ENCODE measurements at regions not wholly inside any gene's neighbourhood (a gene's known extent, or its start where the extent isn't known, plus 50 kb on each side); places are given as distances from the start of the nearest gene placed in this dataset.
A peak's percentile ranks its signal among the peaks of the same experiment; 100 is the strongest.
"Not testable (repeated sequence)": the region's sequence is repeated elsewhere in the genome, so short reads cannot be mapped to it uniquely, and the experiment has no call there.

GRCh38 chr5:74461251-74461650, 179.3 kb downstream of the ENC1 start:
- DNase-seq (ENCODE audit: low spot score): no peak

DNA sequence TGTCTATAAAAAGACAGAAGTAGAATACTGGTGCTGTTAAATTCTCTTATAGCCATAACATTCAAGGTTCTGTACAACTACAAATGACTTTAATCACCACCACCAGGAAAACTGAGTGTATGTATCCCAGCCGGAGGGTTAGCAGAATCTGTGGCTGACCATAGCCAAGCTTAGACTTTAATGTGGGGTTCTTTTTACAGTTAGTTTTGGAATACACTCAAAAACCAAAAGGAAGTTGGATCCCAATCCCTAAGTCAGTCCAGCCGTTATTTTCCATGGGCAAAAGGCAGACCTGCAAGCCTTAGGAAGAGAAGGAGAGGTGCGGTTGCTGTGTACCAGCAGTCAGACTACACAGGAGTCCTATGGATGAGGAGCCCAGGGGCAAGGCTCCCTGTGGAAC, 179.8 kb downstream of the ENC1 start:
- DNase-seq (ENCODE audit: low spot score): no peak

DNA sequence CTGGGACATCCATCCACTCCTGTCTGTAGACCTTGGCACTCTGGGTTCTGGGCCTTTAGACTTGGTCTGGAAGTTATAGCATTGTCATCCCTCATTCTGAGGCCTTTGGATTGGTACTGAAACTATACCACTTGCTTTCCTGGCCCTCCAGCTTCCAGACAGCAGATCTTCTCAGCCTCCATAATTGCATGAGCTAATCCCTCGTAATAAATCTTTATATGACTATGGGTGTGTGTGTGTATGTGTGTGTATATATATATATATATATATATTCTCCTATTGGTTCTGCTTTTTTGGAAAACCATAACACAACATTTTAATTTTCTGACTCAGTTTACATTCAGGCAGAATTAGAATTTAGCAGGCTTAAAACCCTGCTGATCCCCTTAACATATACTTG, 180.5 kb downstream of the ENC1 start:
- no peak for DNase-seq (ENCODE audit: low spot score)

DNA sequence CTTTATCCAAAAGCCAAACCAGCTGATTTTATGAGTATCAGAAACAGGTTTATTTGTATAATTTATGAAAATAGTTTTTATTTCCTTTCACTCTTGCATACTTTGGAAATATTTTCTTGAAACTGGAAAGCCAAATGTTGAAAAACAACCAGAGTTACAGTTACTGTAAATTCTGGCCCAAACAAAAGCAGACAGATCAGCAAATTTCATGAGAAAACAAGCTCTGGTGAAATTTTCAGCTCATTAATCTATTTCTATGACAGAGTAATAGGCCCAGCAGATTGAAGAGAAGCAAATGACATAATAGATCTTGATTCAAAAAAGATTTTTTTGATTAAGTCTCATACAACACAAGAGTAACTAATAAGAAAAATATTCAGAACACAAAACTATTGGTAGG, 182.7 kb downstream of the ENC1 start:
- no peak for DNase-seq (ENCODE audit: low spot score)

GRCh38 chr5:74454263-74455030, 186.1 kb downstream of the ENC1 start:
- no peak for DNase-seq (ENCODE audit: low spot score)

DNA sequence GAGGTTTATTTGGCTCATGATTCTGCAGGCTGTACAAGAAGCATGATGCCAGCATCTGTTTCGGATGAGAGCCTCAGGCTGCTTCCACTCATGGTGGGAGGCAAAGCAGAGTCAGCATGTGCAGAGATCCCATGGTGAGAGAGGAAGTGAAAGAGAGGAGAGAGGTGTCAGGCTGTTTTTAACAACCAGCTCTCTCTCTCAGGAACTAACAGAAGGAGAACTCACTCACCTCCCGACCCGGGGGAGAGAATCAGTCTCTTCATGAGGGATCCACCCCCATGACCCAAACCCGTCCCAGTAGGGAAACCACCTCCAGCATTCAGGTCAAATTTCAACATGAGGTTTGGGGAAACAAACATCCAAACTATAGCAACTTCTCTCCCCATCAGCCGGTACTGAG, 187.7 kb downstream of the ENC1 start:
- no peak for DNase-seq (ENCODE audit: low spot score)

DNA sequence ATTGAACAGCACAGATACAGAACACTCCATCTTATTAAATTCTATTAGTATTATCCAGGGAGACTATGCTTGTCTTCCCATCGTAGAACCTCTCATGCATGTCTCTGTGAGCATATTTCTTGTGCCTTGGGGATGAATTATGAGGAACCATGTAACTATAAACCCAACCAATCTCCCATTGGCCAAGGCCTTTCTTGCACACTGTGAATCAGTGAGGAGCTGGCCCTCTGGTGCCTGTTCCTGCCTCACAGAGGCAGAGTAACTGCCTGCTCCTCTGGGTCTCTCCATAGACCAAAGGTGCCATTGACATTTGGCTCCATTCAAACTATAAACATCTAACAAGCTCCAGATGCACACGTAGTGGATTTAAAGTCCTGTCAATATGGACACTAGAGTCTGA, 190.4 kb downstream of the ENC1 start:
- DNase-seq (ENCODE audit: low spot score): no peak

DNA sequence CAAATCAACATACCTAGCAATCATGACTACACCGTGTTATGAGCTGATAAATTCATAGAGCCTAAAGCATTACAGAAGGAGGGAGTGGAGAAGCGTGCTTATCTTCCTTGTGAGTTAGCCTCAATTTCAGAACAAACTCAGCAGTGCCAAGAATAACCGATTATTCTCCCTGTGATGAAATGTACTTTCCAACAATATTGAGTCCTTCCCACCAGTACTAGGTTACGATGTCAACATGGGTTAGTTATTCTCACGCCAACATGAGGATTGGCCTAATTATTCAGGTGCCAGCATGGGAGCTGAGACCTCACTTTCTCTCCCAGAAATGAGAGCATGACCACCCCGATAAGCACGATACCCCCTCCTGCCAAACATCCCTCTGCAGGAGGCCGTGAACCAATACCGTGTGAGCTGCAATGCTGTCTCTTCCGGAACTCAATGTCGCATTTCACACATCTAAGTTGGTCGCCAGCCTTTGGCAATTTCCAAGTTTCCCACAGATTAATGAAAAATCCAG, 193.7 kb downstream of the ENC1 start:
- no peak for DNase-seq (ENCODE audit: low spot score)

DNA sequence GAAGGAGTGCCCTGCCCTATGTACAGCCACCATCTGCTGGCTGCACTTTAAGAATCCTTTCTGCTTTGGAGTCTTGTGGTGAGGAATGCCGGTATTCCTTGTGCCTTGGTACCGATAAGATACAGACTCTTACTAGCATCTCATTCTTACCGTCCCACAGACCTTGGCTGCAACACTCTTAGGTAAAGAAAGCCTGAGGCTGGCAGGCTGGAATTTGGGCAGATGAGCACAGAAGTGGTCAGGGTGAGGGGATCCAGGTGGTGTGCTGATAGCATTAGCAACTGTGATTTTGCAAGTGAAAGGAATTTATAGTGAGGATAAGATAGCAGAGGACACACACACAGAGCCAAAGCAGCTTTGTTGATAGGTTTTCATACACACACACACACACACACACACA, 198.1 kb downstream of the ENC1 start:
- DNase-seq (ENCODE audit: low spot score): no peak

- DNase-seq (ENCODE audit: low spot score): no peak
These were observed 198.9 kb downstream of the ENC1 start for GRCh38 chr5:74441616-74442015.

DNA sequence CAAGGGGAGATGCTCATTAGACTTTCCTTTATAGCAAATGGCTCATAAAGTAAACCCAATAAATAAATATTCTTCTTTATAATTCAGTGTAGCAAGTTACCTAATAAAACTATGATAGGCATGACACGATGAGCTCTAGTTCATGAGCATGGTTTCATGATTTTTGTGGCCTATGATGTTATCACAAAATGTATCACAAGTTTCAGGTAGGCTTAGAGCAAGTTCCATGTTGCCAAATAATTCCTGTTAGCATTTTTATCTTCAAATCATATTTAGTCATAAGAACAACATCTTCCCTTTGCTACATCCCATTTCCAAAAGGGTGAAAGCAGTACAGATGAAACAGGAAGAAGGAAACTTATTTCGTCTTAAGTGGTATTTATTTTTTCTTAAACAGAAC, 200.2 kb downstream of the ENC1 start:
- no peak for DNase-seq (ENCODE audit: low spot score)

GRCh38 chr5:74437870-74438269, 202.7 kb downstream of the ENC1 start:
- not testable (repeated sequence) for DNase-seq (ENCODE audit: low spot score)

DNA sequence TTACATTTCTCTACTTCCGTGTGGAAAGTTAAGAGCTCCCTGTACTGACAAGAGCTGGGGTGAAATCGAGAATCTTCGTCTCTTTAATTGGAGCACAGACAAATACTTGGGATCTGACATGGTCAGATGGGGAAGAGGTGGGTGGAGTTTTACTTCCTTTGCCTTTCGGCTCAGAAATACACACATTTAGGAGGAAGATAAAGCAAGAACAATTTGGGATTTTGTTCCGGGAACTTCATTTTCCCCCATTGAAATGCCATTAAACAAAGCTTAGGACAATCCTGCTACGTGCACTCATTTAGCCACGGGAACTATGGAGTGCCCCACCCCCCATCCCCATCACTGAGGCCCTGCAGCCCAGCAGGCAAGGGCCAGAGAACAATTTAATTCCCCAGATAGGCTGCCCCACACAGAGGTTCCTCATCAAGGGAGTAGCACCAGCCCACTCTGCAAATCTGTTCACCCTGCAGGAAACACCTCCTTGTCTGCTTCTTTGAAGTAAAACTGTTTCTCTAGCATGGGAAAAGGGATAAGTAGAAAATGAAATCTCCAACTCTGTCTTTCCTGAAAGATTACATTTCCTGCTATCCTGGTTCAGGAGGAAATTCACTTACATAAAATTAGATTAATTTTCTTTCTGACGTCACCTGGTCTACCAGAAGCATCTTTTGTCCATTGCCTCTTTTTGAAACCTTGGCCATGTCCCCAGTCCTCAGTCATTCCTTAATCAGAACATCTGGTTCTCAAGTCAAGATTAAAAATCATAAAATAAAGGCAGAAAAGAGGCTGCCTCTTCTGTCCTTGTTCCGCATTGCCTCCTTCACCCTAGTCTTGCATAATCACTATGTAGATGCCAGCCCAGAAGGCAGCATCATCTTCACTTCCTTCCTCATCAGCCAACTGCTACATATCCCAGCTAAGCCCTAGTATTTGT, 206.4 kb downstream of the ENC1 start:
- DNase-seq (ENCODE audit: low spot score): no peak

DNA sequence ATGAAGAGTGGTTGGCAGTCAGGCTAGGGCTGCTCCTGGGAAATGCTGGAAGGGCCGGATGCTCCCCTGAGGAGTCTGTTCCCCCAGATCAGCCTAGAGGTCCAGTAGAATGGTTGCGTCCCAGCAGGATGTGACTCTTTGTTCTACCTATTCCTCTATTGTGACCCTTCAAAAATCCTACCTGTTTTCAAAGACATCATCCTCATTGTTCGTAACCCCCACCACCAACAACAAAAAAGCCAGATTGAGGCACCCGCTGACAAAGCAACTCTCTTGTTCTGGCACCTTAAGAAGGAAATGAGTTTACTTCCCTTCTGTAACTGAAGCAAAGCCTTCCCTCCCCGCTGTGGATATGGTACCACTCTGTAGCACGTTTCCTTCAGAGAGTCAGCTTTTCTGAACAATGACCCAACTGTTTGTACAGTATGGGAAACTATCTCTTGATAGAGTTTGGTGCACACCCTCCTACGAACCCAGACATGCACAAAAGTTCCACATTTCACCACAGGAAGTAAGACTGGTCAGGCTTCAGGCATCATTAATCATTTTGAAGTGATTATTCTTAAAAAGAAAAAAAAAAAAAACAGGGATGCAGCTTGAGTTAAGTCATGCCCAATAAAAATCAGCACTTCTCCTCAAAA, 207.2 kb downstream of the ENC1 start:
- DNase-seq (ENCODE audit: low spot score): peak; percentile 69

- no peak for DNase-seq (ENCODE audit: low spot score)
These were observed 207.8 kb downstream of the ENC1 start for GRCh38 chr5:74432721-74433120.

GRCh38 chr5:74432216-74432615, 208.3 kb downstream of the ENC1 start:
- no peak for DNase-seq (ENCODE audit: low spot score)

DNA sequence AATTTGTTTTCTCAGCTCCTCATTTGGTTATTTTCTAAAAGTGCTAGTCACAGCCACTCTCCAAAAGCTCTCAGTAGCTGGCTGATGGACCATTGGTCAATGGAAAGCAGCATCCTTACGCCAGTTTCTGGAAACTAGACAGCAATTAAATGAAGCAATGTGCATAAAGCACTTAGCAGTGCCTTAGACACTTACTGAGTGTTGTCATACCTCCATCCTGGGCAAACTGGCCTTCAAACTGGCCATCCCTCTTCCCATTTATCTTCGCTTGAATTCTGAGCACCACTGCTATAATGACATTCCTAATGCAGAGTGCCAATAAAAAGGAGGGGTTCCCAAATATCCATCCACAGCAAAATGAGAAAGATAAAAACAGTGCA, 209.2 kb downstream of the ENC1 start:
- DNase-seq (ENCODE audit: low spot score): no peak

GRCh38 chr5:74430631-74431289, 209.8 kb downstream of the ENC1 start:
- no peak for DNase-seq (ENCODE audit: low spot score)

GRCh38 chr5:74429495-74429894, 211.0 kb downstream of the ENC1 start:
- no peak for DNase-seq (ENCODE audit: low spot score)

DNA sequence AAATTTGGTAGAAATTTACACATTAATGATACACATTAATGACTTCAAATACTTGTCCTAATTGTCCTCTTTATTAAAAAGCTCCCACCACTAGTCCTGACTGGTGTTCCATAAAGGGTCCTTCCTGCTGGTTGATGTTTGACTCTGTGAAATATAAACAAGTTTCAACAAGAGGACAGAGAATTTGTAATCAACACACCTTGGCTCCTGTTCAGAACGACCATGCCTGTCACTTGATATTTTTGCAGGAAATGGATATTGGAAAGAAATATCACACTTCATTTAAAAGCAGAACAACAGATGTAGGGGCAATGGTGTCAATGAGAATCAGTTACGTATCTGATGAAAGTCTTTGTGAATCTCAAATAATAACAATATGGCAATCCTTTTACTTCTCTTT, 211.7 kb downstream of the ENC1 start:
- no peak for DNase-seq (ENCODE audit: low spot score)

GRCh38 chr5:74428275-74428674, 212.3 kb downstream of the ENC1 start:
- DNase-seq (ENCODE audit: low spot score): no peak

- DNase-seq (ENCODE audit: low spot score): no peak
These were observed 214.0 kb downstream of the ENC1 start for GRCh38 chr5:74426506-74426905.
